ACC112 (cell line): ENCODE measurements at regions not wholly inside any gene's neighbourhood (a gene's known extent, or its start where the extent isn't known, plus 50 kb on each side); places are given as distances from the start of the nearest gene placed in this dataset.

Source experiments
- H2AFZ ChIP-seq: fragments of 200-600 bp; sonication (generic); one replicate; pipeline ENCODE4 v1.6.0; 2017; ENCODE audit warnings: antibody characterized with exemption, low read length; ENCODE audit not compliant: unreplicated experiment
- H3K27ac ChIP-seq: fragments of 200-600 bp; sonication (generic); 2 replicates; pipeline ENCODE4 v1.5.1; 2014; ENCODE audit warnings: low read depth, mild to moderate bottlenecking, antibody characterized with exemption, low read length, moderate library complexity
- H3K27me3 ChIP-seq: fragments of 200-600 bp; sonication (generic); 2 replicates; pipeline ENCODE4 v1.6.1; 2014; ENCODE audit warnings: mild to moderate bottlenecking, antibody characterized with exemption, low read length, moderate library complexity, mixed read lengths; ENCODE audit not compliant: insufficient read depth
- H3K36me3 ChIP-seq: fragments of 200-600 bp; sonication (generic); 2 replicates; pipeline ENCODE4 v1.6.1; 2016; ENCODE audit warnings: mild to moderate bottlenecking, antibody characterized with exemption, low read length, moderate library complexity, mixed read lengths; ENCODE audit not compliant: insufficient read depth
- H3K4me1 ChIP-seq: fragments of 200-600 bp; sonication (generic); one replicate; pipeline ENCODE4 v1.6.1; 2016; ENCODE audit warnings: low read length, mixed read lengths; ENCODE audit not compliant: insufficient read depth, unreplicated experiment, control insufficient read depth
- H3K4me3 ChIP-seq: fragments of 200-600 bp; sonication (generic); 2 replicates; pipeline ENCODE4 v1.5.1; 2014; ENCODE audit warnings: mild to moderate bottlenecking, low read depth, low read length
- H3K79me2 ChIP-seq: fragments of 200-600 bp; sonication (generic); one replicate; pipeline ENCODE4 v1.6.0; 2016; ENCODE audit warnings: low read length; ENCODE audit not compliant: control insufficient read depth, unreplicated experiment, insufficient read depth

DNA sequence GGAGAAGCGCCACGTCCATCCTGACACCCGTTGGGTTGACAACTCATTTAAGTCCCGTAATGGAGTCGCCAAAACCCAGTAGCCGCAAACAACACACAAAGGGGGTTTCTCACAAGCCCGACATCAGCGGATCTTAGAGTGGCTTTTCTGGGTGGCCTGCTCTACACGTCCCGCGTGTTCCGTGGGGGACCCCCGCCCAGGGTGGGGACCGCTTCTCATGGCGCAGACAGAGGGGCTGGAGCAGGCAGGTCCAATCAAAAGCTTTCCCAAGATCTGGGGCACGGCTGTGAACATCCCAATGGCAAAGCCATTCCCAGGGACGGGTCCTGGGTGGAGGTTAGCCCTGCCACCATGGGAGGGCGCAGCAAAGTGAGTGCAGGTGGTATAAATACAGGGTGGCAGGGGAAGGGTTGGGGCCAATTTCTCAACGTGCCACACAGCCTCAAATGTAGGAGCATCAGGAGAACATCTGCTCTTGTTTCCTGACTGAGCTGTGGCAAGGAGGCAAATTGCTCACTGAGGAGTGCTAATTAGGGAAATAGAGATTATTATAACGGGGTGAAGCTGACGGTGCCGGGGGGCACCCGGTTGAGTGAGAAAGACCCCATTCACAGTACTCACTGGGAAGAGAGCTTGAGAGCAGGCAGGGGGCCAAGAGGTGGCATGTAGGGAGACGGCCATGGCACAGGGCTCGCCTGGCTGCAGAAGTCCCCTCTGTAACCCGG lies 1447.2 kb downstream of the TBC1D22A start:
- Histone ChIP-seq H3K79me2 (no peaks in the 10 kb centered on the region), H3K36me3 (no peaks in the 10 kb centered on the region), H3K27ac (no peak overlapping the region), H3K27me3 (no peaks in the 10 kb centered on the region), H3K4me1 (no peaks in the 10 kb centered on the region), H2AFZ (no peak overlapping the region), H3K4me3 (no peak overlapping the region)

- Histone ChIP-seq H3K27ac (no peak overlapping the region), H2AFZ (no peak overlapping the region), H3K4me1 (no peaks in the 10 kb centered on the region), H3K27me3 (no peaks in the 10 kb centered on the region), H3K79me2 (no peaks in the 10 kb centered on the region), H3K4me3 (no peak overlapping the region), H3K36me3 (no peaks in the 10 kb centered on the region)
Observed at GRCh38 chr22:48208894-48209293, 1446.4 kb downstream of the TBC1D22A start.

DNA sequence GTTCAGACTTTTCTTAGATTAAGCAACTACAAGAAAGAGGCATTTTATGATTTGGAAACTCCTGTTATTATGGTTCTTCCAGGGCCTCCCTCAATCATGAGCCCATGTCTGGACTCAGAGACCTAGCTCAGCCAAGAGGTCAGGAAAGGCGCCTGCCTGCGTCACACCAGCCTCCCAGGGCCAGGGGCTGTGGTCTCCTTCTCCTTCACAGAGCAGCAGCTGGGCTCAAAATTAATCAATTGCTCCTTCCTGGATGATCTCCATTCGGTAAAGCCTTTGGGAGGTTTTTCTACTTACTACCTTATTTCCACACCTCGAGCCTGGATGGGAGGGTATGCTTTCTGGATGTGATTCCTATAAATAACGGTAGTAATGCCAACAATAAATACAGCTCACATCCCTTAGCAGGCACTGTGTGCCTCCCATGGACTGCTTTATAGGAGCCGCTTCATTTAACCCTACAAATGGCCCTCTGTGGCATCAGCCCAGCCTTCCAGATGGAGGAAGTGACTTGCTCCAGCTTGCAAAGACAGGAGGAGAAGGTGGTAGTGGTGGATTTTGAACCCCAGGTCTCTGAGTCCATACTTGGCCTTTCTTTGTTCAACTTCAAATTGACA lies 1445.6 kb downstream of the TBC1D22A start:
- Histone ChIP-seq H3K27ac (no peak overlapping the region), H3K36me3 (no peaks in the 10 kb centered on the region), H3K4me3 (no peak overlapping the region), H3K27me3 (no peaks in the 10 kb centered on the region), H3K79me2 (no peaks in the 10 kb centered on the region), H3K4me1 (no peaks in the 10 kb centered on the region), H2AFZ (no peak overlapping the region)

- H3K4me3 ChIP-seq, result no peak overlapping the region
- no peaks in the 10 kb centered on the region for H3K36me3 ChIP-seq
- no peaks in the 10 kb centered on the region for H3K27me3 ChIP-seq
- H3K4me1 ChIP-seq, result no peaks in the 10 kb centered on the region
- H3K79me2 ChIP-seq, result no peaks in the 10 kb centered on the region
- no peak overlapping the region for H2AFZ ChIP-seq
- H3K27ac ChIP-seq, result no peak overlapping the region
Observed at GRCh38 chr22:48205790-48206189, 1443.3 kb downstream of the TBC1D22A start.

DNA sequence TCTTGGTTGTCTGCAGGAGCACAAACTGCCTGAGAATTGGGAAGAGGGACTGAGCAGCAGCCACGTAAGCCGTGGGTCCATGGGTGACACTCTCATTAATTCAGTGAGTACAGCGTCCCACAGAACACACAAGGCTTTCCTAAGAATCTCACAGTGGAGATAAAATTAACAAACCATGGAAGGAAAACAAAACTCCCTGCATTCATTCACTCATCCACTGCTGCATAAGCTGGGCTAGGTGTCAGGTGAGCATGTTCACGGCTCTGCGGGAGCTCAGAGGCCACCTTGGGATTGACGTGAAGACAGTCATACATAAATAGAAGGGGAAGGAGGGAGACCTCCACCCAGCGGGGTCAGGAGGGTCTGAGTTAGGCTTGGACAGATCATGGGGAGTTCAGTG lies 1442.7 kb downstream of the TBC1D22A start:
- Histone ChIP-seq H3K4me1 (no peaks in the 10 kb centered on the region), H2AFZ (no peak overlapping the region), H3K27ac (no peak overlapping the region), H3K27me3 (no peaks in the 10 kb centered on the region), H3K79me2 (no peaks in the 10 kb centered on the region), H3K4me3 (no peak overlapping the region), H3K36me3 (no peaks in the 10 kb centered on the region)

GRCh38 chr22:48204296-48204695 lies 1441.8 kb downstream of the TBC1D22A start:
- H3K27me3 ChIP-seq, result no peaks in the 10 kb centered on the region
- H2AFZ ChIP-seq, result no peak overlapping the region
- H3K4me3 ChIP-seq, result no peak overlapping the region

DNA sequence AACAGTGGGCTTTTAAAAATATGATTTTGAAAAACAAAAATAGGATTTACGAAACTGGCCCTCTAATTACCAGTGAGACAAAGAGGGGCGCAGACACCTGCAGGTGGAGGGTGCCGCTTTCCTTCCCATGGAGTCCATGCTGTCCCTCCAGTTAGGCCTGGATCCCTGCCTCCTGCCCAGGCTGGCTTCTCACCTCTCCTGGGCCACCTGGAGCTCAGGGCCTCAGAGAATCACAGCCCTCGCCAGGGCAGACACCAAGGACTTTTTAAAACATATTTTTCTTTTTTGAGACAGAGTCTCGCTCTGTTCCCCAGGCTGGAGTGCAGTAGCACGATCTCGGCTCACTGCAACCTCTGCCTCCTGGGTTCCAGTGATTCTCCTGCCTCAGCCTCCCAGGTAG lies 1437.2 kb downstream of the TBC1D22A start:
- H3K27ac ChIP-seq, result no peak overlapping the region
- H3K79me2 ChIP-seq, result no peaks in the 10 kb centered on the region
- no peaks in the 10 kb centered on the region for H3K27me3 ChIP-seq
- H2AFZ ChIP-seq, result no peak overlapping the region
- H3K36me3 ChIP-seq, result no peaks in the 10 kb centered on the region
- H3K4me1 ChIP-seq, result no peaks in the 10 kb centered on the region
- H3K4me3 ChIP-seq, result no peak overlapping the region

More at GRCh38 chr22:48204296-48204695, 1441.8 kb downstream of the TBC1D22A start:
- no peaks in the 10 kb centered on the region for H3K4me1 ChIP-seq
- H3K36me3 ChIP-seq, result no peaks in the 10 kb centered on the region
- no peak overlapping the region for H3K27ac ChIP-seq
- no peaks in the 10 kb centered on the region for H3K79me2 ChIP-seq

- Histone ChIP-seq H2AFZ (no peak overlapping the region), H3K27me3 (no peaks in the 10 kb centered on the region), H3K4me3 (no peak overlapping the region), H3K27ac (no peak overlapping the region), H3K79me2 (no peaks in the 10 kb centered on the region), H3K4me1 (no peaks in the 10 kb centered on the region), H3K36me3 (no peaks in the 10 kb centered on the region)
Observed at GRCh38 chr22:48198489-48199459, 1436.3 kb downstream of the TBC1D22A start.

- H3K4me1 ChIP-seq, result no peaks in the 10 kb centered on the region
- H3K4me3 ChIP-seq, result no peak overlapping the region
- H3K27ac ChIP-seq, result no peak overlapping the region
- no peaks in the 10 kb centered on the region for H3K79me2 ChIP-seq
- H3K36me3 ChIP-seq, result no peaks in the 10 kb centered on the region
- H3K27me3 ChIP-seq, result no peaks in the 10 kb centered on the region
- no peak overlapping the region for H2AFZ ChIP-seq
Observed at GRCh38 chr22:48197189-48197690, 1434.8 kb downstream of the TBC1D22A start.

GRCh38 chr22:48192920-48193319 lies 1430.5 kb downstream of the TBC1D22A start:
- no peak overlapping the region for H2AFZ ChIP-seq
- no peaks in the 10 kb centered on the region for H3K27me3 ChIP-seq

More at GRCh38 chr22:48192920-48193319, 1430.5 kb downstream of the TBC1D22A start:
- Histone ChIP-seq H3K4me1 (no peaks in the 10 kb centered on the region), H3K4me3 (no peak overlapping the region), H3K79me2 (no peaks in the 10 kb centered on the region), H3K36me3 (no peaks in the 10 kb centered on the region), H3K27ac (no peak overlapping the region)
